Cardiac septum (tissue), 1 donor: ENCODE measurements at regions not wholly inside any gene's neighbourhood (a gene's known extent, or its start where the extent isn't known, plus 50 kb on each side); places are given as distances from the start of the nearest gene placed in this dataset.

ENCODE experiments used
- DNase-seq: peaks from one replicate; pipeline ENCODE4 v3.0.0-alpha.2; 2020; ENCODE audit warnings: low spot score
- intact Hi-C: fragments of 100-400 bp; cut with DNase I; formaldehyde crosslinking; loops from one replicate; pipeline ENCODE4 v1.14.0; 2022
- donor health status: DM: no; HTN: no; CAD: no.

DNA sequence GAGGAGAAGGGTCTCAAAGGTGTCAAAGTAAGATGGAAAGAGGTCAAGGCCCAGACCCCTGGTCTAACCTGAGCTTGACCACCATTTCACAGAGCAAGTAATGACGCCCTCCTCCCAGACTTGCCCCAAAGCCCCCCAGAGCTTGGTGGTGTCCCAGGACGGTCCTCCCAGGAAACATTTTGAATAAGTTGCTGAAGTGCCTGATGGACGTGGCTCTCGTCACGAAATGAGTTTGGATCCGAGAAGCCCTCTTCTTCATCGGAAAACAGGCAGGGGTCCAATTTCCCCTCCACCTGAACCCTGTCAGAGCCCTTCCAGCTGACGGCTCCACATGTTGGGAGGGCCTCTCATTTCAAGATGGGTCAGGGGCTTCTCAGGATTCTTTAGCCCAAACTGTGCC, 54.5 kb upstream of the TPM4 start:
- intact Hi-C loops = no loop called here
- DNase-seq = no peak

DNA sequence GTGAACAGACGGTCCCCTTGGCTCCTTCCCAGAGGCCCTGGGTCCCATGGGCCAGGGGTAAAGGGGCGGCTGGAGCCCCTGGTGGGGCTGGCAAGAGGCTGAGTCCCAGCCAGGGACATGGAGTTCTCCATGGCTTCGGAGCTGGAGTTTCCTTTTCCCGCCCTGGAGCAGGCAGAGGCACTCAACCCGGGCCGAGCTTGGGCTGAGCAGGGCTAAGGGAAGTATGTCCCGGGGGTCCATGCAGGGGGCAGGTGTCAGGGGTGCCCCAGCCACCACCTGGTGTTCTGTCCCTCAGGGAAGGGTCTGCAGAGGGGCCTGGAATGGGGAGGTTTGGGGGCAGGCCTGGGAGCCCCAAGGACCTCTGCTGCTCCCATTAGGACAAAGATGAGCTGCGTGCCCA, 54.0 kb upstream of the TPM4 start:
- DNase-seq = peak; percentile 67
- intact Hi-C loops = no loop called here

DNA sequence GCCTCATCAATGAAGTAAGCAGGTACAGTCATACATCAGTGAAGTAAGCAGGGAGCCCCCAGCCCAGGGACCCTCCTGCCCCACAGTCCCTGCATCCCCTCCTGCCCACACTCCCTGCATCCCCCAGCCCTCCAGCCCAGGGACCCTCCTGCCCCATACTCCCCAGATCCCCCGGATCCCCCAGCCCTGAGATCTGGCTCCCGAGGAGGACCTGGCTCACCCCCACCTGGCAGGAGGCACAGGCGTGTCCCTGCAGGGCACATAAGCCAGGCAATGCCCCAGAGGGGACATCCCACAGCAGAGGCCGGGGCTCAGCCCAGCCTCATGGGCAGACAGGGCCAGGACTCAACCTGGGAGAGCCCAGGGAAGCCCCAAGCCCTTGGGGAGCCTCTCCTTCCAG, 53.6 kb upstream of the TPM4 start:
- DNase-seq = peak; percentile 55
- intact Hi-C loops = no loop called here

GRCh38 chr19:16023146-16023915, 53.0 kb upstream of the TPM4 start:
- DNase-seq = peak; percentile 66
- intact Hi-C loops = no loop called here

DNA sequence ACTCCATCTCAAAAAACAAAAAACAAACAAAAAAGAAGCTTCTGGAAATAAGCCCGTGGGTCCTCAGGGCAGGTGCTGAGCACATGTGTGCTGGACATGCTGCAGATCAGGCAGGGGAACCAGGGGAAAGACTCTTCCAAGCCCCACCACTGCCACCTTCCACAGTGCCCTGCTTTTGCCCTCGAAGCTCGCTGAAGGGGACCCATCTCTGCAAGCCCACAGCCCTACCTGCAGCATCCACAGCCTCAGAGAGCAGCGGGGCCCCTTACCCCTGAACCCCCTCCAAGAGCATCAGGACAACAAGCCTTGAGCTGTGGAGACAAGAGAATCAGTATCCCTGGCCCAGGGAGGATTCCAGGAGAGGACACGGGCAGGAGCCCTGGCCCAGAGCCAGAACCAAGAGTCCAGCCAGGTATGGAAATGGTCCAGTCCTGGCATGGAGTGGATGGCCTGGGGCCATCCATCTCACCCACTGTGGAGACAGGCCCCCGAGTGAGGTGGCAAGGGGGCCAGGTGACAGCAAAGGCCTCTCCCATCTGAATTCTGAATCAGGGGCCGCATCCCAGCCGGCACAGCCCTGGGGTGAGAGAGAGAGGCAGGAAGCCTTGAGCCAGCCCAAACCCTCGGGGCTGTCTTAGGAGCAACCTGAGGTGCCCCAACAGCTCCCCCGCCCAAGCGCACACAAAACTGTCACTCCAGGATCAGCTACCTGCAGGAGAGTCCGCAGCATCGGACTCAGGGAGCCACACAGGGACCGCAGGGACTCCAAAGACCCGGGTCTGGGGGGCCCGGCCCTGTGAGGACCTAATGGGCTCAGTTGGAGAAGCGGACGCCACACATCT, 51.8 kb upstream of the TPM4 start:
- intact Hi-C loops = no loop called here
- DNase-seq = no peak

GRCh38 chr19:16025108-16026101, 50.9 kb upstream of the TPM4 start:
- intact Hi-C loops = no loop called here
- peak; percentile 36 for DNase-seq

DNA sequence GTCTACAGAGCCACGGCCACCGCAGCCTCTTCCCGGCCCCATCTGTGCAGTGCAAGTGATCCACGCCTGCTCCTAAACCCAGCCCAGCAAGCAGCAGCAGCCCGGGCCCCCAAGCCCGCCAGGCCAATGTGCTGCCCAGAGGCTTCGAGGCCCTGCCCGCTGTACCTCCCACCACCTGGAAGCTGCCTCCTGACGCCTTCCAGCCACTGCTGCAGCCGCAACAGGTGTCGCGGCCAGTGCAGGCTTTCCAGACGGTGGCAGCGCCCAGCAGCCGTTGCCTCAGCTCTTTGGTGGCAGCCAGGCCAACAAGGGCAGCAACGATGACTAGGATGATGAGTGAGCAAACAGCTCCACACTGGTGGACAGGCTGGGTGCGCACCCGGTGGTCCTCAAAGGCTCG, 50.2 kb upstream of the TPM4 start:
- intact Hi-C loops = no loop called here
- peak; percentile 43 for DNase-seq
